ENCODE measurements at regions not wholly inside any gene's neighbourhood (a gene's known extent, or its start where the extent isn't known, plus 50 kb on each side); places are given as distances from the start of the nearest gene placed in this dataset.

GRCh38 chr1:88186911-88187310, 497.2 kb upstream of the PKN2 start:
- TF ChIP-seq POLR2A (IDR thresholded peaks at IDR 0.05), result no peak
- DNase-seq (ENCODE audit: low spot score in 2 of 2), result no peak

GRCh38 chr1:88188038-88188437, 496.0 kb upstream of the PKN2 start:
- TF ChIP-seq CTCF (IDR thresholded peaks at IDR 0.05), result no peak
- no peak for TF ChIP-seq POLR2A (IDR thresholded peaks at IDR 0.05)
- intact Hi-C loops (cut with DNase I; ENCODE audit: low total_unique reads), result no loop called here
- H3K4me3 ChIP-seq (ENCODE audit: low read depth, poor library complexity, severe bottlenecking), result no peak overlapping the region
- DNase-seq (ENCODE audit: low spot score in 2 of 2), result no peak

More at GRCh38 chr1:88186911-88187310, 497.2 kb upstream of the PKN2 start:
- intact Hi-C loops (cut with DNase I; ENCODE audit: low total_unique reads), result no loop called here
- no peak overlapping the region for H3K4me3 ChIP-seq (ENCODE audit: low read depth, poor library complexity, severe bottlenecking)

GRCh38 chr1:88189525-88189924, 494.5 kb upstream of the PKN2 start:
- TF ChIP-seq POLR2A (IDR thresholded peaks at IDR 0.05) (no peak), CTCF (IDR thresholded peaks at IDR 0.05) (no peak)

GRCh38 chr1:88191917-88192316, 492.2 kb upstream of the PKN2 start:
- intact Hi-C loops (cut with DNase I; ENCODE audit: low total_unique reads), result no loop called here
- no peak for TF ChIP-seq CTCF (IDR thresholded peaks at IDR 0.05)
- no peak for TF ChIP-seq POLR2A (IDR thresholded peaks at IDR 0.05)
- no peak overlapping the region for H3K4me3 ChIP-seq (ENCODE audit: low read depth, poor library complexity, severe bottlenecking)
- no peak for DNase-seq (ENCODE audit: low spot score in 2 of 2)
- 94 to 96% methylated on average over 2 of the region's 2 CpGs for WGBS, 2 donors

More at GRCh38 chr1:88189525-88189924, 494.5 kb upstream of the PKN2 start:
- no peak for DNase-seq (ENCODE audit: low spot score in 2 of 2)
- intact Hi-C loops (cut with DNase I; ENCODE audit: low total_unique reads), result no loop called here
- 77 to 86% methylated on average over 2 of the region's 2 CpGs for WGBS, 2 donors
- H3K4me3 ChIP-seq (ENCODE audit: low read depth, poor library complexity, severe bottlenecking), result no peak overlapping the region

GRCh38 chr1:88194542-88194941, 489.5 kb upstream of the PKN2 start:
- WGBS, 2 donors, result 98 to 100% methylated on average over 1 of the region's 1 CpG
- DNase-seq (ENCODE audit: low spot score in 2 of 2), result no peak
- no peak overlapping the region for H3K4me3 ChIP-seq (ENCODE audit: low read depth, poor library complexity, severe bottlenecking)
- intact Hi-C loops (cut with DNase I; ENCODE audit: low total_unique reads), result no loop called here
- TF ChIP-seq POLR2A (IDR thresholded peaks at IDR 0.05) (no peak), CTCF (IDR thresholded peaks at IDR 0.05) (no peak)

GRCh38 chr1:88200545-88200944, 483.5 kb upstream of the PKN2 start:
- H3K4me3 ChIP-seq (ENCODE audit: low read depth, poor library complexity, severe bottlenecking), result no peak overlapping the region
- 80 to 84% methylated on average over 3 of the region's 3 CpGs for WGBS, 2 donors
- TF ChIP-seq CTCF (IDR thresholded peaks at IDR 0.05) (no peak), POLR2A (IDR thresholded peaks at IDR 0.05) (no peak)
- intact Hi-C loops (cut with DNase I; ENCODE audit: low total_unique reads), result no loop called here
- DNase-seq (ENCODE audit: low spot score in 2 of 2), result no peak

All from lower leg skin (tissue), 4 donors.